ENCODE measurements at regions not wholly inside any gene's neighbourhood (a gene's known extent, or its start where the extent isn't known, plus 50 kb on each side); places are given as distances from the start of the nearest gene placed in this dataset.

DNA sequence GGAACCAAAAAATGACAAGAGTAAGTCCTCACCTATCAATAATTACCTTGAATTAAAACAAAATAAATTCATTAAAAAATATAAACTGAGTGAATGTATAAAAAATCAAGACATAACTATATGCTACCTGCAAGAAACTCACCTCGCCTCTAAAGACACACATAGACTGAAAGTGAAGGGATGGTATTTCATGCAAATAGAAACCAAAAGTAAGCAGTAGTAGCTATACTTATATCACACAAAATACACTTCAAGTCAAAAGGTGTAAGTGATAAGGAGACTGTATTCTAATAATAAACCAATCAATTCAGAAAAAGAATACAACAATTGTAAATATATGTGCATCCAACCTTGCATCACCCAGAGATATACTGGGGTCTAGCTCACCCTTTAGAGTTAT is 332.6 kb downstream of the SH2D4B start:
- TF ChIP-seq, protein P1, sequence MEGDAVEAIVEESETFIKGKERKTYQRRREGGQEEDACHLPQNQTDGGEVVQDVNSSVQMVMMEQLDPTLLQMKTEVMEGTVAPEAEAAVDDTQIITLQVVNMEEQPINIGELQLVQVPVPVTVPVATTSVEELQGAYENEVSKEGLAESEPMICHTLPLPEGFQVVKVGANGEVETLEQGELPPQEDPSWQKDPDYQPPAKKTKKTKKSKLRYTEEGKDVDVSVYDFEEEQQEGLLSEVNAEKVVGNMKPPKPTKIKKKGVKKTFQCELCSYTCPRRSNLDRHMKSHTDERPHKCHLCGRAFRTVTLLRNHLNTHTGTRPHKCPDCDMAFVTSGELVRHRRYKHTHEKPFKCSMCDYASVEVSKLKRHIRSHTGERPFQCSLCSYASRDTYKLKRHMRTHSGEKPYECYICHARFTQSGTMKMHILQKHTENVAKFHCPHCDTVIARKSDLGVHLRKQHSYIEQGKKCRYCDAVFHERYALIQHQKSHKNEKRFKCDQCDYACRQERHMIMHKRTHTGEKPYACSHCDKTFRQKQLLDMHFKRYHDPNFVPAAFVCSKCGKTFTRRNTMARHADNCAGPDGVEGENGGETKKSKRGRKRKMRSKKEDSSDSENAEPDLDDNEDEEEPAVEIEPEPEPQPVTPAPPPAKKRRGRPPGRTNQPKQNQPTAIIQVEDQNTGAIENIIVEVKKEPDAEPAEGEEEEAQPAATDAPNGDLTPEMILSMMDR (IDR thresholded peaks at IDR 0.05; ENCODE audit: borderline replicate concordance, extremely low read depth, low read length, poor library complexity, severe bottlenecking) = no peak
- no peak for TF ChIP-seq EZH2 (IDR thresholded peaks at IDR 0.05; ENCODE audit: borderline replicate concordance, low read depth, low read length, severe bottlenecking)
